Fibroblast of pulmonary artery (primary cell): ENCODE measurements at regions not wholly inside any gene's neighbourhood (a gene's known extent, or its start where the extent isn't known, plus 50 kb on each side); places are given as distances from the start of the nearest gene placed in this dataset.

Experiments used
- DNase-seq: peaks from one replicate; pipeline ENCODE4 v3.0.0-alpha.2; 2010; ENCODE audit warnings: low read depth
- H3K4me3 ChIP-seq: replicated peaks from 2 replicates; pipeline ENCODE4 v1.5.1; 2011; ENCODE audit warnings: low read depth, mild to moderate bottlenecking, control low read depth, low read length, moderate library complexity
- CTCF ChIP-seq: IDR thresholded peaks from 2 replicates; pipeline ENCODE4 v1.5.1; 2011; ENCODE audit warnings: mild to moderate bottlenecking, control low read depth, low read length, inconsistent platforms; ENCODE audit errors: missing control alignments

DNA sequence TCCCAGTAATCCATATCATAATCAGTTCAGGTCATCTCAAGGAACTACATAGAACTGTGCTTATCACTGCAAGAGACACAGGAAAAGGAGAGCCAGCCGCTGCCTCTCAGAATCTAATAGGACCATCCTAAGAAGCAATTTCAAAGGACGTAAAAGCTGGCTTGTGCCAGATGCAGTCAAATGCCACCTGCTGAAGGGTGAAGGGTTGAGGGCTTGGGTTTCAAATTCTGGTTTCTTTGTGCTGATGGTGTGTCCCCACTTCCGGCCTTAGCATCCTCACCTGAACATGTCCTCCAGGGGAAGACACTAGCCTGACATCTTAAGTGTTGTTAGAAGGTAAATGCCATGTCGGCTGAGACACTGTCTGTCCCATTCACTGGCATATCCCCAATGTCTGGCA is 477.1 kb upstream of the TSHZ3 start:
- H3K4me3 ChIP-seq = no peak overlapping the region
- no peak for TF ChIP-seq CTCF
- no peak for DNase-seq

GRCh38 chr19:31831421-31832175 is 482.4 kb upstream of the TSHZ3 start:
- TF ChIP-seq CTCF = no peak
- H3K4me3 ChIP-seq = no peak overlapping the region
- DNase-seq = no peak

GRCh38 chr19:31832176-31832548 is 482.9 kb upstream of the TSHZ3 start:
- DNase-seq = no peak
- TF ChIP-seq CTCF = no peak
- H3K4me3 ChIP-seq = no peak overlapping the region

GRCh38 chr19:31834070-31834469 is 484.8 kb upstream of the TSHZ3 start:
- no peak for TF ChIP-seq CTCF
- no peak overlapping the region for H3K4me3 ChIP-seq
- no peak for DNase-seq

DNA sequence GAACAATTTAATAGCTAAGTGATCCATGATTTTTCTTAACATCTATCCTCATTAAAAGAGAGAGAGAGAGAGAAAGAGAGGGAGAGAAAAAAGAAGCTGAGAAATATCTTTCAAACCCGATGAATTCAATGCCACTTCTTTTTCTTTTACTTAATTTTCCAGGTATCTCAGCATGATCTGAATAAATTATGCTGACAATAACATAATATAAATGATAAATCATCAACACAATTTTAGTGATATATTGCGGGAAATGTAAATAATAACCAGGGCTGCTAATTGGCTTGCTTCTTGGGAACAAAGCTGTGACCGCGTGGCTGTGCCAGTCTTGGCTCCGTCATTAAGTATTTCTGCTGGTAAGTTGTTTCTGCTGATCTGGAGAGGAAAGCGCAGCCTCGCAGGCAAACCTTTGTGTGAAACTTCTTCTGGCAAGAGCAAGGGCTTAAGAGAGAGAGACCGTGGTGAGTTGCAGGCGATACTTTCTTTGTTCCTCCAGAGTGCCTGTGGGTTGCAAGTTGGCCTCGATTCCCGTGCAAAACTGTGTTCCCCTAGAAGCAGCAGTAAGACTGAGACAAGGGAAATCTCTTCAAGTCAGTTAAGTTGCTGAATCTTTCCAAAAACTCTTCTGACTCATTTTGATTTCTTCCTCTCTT is 489.1 kb upstream of the TSHZ3 start:
- DNase-seq = no peak
- no peak for TF ChIP-seq CTCF
- H3K4me3 ChIP-seq = no peak overlapping the region

DNA sequence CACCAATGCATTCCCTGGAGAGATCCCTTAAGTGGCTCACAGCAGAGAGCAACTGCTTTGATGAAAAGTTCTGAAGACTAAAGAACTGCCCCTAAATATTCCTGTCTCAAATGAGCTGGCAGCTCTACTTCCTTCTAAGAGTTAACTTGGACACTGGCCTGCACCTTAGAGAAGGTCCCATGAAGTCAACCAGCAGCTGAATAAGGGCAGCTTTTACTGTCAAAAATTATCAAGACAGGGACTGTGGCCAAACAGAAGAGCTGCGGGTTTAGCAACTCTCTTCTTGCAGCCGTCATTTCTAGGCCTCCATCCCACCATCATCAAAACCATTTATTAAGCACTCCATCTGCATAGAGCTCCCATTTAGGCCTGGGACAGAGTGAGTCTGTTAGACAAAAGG is 491.1 kb upstream of the TSHZ3 start:
- no peak for DNase-seq
- no peak for TF ChIP-seq CTCF
- H3K4me3 ChIP-seq = no peak overlapping the region

DNA sequence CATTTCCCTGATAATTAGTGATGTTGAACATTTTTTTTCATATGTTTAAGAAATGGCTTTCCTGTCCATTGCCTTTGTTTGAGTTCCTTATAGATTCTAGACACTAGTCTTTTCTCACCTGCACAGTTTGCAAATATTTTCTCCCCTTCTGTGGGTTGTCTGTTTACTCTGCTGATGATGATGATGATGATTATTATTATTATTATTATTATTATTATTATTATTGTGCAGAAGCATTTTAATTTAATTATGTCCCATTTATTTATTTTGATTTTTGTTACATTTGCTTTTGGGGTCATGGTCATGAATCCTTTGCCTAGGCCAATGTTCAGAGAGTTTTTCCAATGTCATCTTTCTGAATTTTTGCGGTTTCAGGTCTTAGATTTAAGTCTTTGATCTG is 492.5 kb upstream of the TSHZ3 start:
- no peak for DNase-seq
- no peak for TF ChIP-seq CTCF
- no peak overlapping the region for H3K4me3 ChIP-seq
